ENCODE measurements at regions not wholly inside any gene's neighbourhood (a gene's known extent, or its start where the extent isn't known, plus 50 kb on each side); places are given as distances from the start of the nearest gene placed in this dataset.
"Not testable (repeated sequence)": the region's sequence is repeated elsewhere in the genome, so short reads cannot be mapped to it uniquely, and the experiment has no call there.

DNA sequence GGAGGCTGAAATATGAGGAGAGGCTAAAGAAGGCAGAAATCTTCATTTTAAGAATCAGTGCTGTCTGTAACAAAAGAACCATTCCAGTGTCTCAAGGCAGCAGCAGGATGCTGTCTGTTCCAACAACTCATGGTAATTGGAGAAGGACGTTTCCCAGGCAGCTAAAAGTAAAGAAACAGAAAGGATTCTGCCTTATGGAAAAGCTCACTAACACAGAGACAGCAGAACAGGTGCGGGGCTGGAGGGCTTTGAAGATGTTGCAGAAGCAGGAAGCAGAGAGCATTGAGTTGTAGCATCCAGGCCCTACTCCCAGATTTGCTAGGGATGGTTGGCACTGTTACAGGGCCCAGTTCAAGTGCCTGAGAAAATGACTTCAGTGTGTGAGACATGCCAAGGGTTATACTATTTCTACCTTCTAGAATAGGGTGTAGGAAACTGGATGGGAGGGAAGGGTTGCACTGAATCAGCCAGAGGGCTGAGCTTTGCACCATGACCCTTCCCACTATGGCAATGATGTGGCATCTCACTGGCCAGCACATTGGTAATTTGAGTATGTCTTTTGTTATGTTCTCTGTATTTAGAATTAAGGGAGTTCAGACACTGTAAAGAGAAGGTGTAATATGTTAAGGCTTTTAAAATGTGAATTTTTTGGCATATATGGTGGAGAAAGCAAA lies 160.0 kb upstream of the FBXO33 start:
- no peak for TF ChIP-seq NFE2L1 (CRISPR knock-in tag; IDR thresholded peaks at IDR 0.05; ENCODE audit: borderline replicate concordance)
- TF ChIP-seq NBN (conservative IDR thresholded peaks at IDR 0.05), result 0 out of 2 replicates have a peak, but pooled peaks have one; percentile 7
- Histone ChIP-seq H3K9ac (ENCODE audit: insufficient read depth, low read depth, low read length) (no peak overlapping the region), H3K4me2 (ENCODE audit: low read depth, low read length) (no peak overlapping the region), H3K27ac (ENCODE audit: extremely low read length, insufficient read depth, low read length) (no peak overlapping the region), H4K20me1 (ENCODE audit: insufficient read depth, low read length) (no peaks in the 10 kb centered on the region), H3K27me3 (ENCODE audit: control insufficient read depth in 1 of 2, insufficient read depth in 2 of 2, low read length in 2 of 2) (no peaks in the 10 kb centered on the region), H3K9me3 (ENCODE audit: low read length) (no peaks in the 10 kb centered on the region), H3K36me3 (replicated peaks in 1 of 2; ENCODE audit: control insufficient read depth in 1 of 2, insufficient read depth in 2 of 2, low read length in 2 of 2) (no peaks in the 10 kb centered on the region), H2AFZ (ENCODE audit: low read length) (no peak overlapping the region), H3K4me1 (ENCODE audit: insufficient read depth, low read length) (no peaks in the 10 kb centered on the region), H3K4me3 (replicated peaks in 1 of 3; ENCODE audit: insufficient read depth in 1 of 3, low read depth in 2 of 3, low read length in 3 of 3) (no peak overlapping the region), H3K79me2 (ENCODE audit: insufficient read depth, low read length) (no peaks in the 10 kb centered on the region)
- WGBS (ENCODE audit: low lambda C conversion rate), result under 1% methylated on average over 2 of the region's 2 CpGs
- FAIRE-seq (no peak), DNase-seq (ENCODE audit: low spot score) (no peak), ATAC-seq (peak; percentile 63)
- intact Hi-C loops (cut with micrococcal nuclease; ENCODE audit: unreplicated experiment) (no loop called here), in situ Hi-C loops (cut with HindIII; ENCODE audit: extremely low pct_ligation_motif_present, low pct_unique_long_range_greater_than_20kb) (no loop called here)
- POLR2A ChIA-PET, result no interaction called here
- CTCF ChIA-PET (ENCODE audit: low intra/inter-chr PET ratio, low total read pairs), result no interaction called here
- no TSS peak for BruUV-seq (replicated peaks)

DNA sequence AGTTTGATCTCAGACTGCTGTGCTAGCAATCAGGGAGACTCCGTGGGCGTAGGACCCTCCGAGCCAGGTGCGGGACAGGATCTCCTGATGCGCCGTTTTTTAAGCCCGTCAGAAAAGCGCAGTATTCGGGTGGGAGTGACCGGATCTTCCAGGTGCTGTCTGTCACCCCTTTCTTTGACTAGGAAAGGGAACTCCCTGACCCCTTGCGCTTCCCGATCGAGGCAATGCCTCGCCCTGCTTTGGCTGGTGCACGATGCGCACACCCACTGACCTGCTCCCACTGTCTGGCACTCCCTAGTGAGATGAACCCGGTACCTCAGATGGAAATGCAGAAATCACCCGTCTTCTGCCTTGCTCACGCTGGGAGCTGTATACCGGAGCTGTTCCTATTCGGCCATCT lies 157.6 kb upstream of the FBXO33 start:
- 75% methylated on average over 21 of the region's 21 CpGs for WGBS (ENCODE audit: low lambda C conversion rate)
- H3K27ac ChIP-seq (ENCODE audit: extremely low read length, insufficient read depth, low read length); H3K27me3 ChIP-seq (ENCODE audit: control insufficient read depth in 1 of 2, insufficient read depth in 2 of 2, low read length in 2 of 2); H3K36me3 ChIP-seq (replicated peaks in 1 of 2; ENCODE audit: control insufficient read depth in 1 of 2, insufficient read depth in 2 of 2, low read length in 2 of 2); CTCF ChIA-PET (ENCODE audit: low intra/inter-chr PET ratio, low total read pairs); ATAC-seq; H3K79me2 ChIP-seq (ENCODE audit: insufficient read depth, low read length); H3K9me3 ChIP-seq (ENCODE audit: low read length); BruUV-seq (replicated peaks); FAIRE-seq; H3K4me3 ChIP-seq (replicated peaks in 1 of 3; ENCODE audit: insufficient read depth in 1 of 3, low read depth in 2 of 3, low read length in 3 of 3); H2AFZ ChIP-seq (ENCODE audit: low read length); POLR2A ChIA-PET; H4K20me1 ChIP-seq (ENCODE audit: insufficient read depth, low read length); H3K4me1 ChIP-seq (ENCODE audit: insufficient read depth, low read length); in situ Hi-C loops (cut with HindIII; ENCODE audit: extremely low pct_ligation_motif_present, low pct_unique_long_range_greater_than_20kb); H3K9ac ChIP-seq (ENCODE audit: insufficient read depth, low read depth, low read length); DNase-seq (ENCODE audit: low spot score); intact Hi-C loops (cut with micrococcal nuclease; ENCODE audit: unreplicated experiment): not testable (repeated sequence)
- H3K4me2 ChIP-seq (ENCODE audit: low read depth, low read length), result peak overlapping the region; percentile 10; the same call in 1 of the 2 replicates
- TF ChIP-seq MTA1 (CRISPR knock-in tag; IDR thresholded peaks at IDR 0.05; ENCODE audit: borderline replicate concordance), result 0 out of 2 replicates have a peak, but pooled peaks have one; percentile 65
- TF ChIP-seq, protein P1, sequence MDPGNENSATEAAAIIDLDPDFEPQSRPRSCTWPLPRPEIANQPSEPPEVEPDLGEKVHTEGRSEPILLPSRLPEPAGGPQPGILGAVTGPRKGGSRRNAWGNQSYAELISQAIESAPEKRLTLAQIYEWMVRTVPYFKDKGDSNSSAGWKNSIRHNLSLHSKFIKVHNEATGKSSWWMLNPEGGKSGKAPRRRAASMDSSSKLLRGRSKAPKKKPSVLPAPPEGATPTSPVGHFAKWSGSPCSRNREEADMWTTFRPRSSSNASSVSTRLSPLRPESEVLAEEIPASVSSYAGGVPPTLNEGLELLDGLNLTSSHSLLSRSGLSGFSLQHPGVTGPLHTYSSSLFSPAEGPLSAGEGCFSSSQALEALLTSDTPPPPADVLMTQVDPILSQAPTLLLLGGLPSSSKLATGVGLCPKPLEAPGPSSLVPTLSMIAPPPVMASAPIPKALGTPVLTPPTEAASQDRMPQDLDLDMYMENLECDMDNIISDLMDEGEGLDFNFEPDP (CRISPR knock-in tag; conservative IDR thresholded peaks at IDR 0.05), result 0 out of 2 replicates have a peak, but pooled peaks have one; percentile 5

All from HepG2 (cell line).